Left ventricle myocardium inferior (tissue), 1 donor: ENCODE measurements at regions not wholly inside any gene's neighbourhood (a gene's known extent, or its start where the extent isn't known, plus 50 kb on each side); places are given as distances from the start of the nearest gene placed in this dataset.

Source experiments
- DNase-seq: peaks from one replicate; pipeline ENCODE4 v3.0.0-alpha.2; 2020
- H3K27ac ChIP-seq: fragments of 200-600 bp; replicated peaks from 2 replicates; pipeline ENCODE4 v1.8.0; 2021
- H3K27me3 ChIP-seq: fragments of 200-600 bp; 2 replicates; pipeline ENCODE4 v1.8.0; 2021; ENCODE audit warnings: low read depth
- H3K36me3 ChIP-seq: fragments of 200-600 bp; 2 replicates; pipeline ENCODE4 v1.8.0; 2021
- H3K4me1 ChIP-seq: fragments of 200-600 bp; 2 replicates; pipeline ENCODE4 v1.8.0; 2021
- H3K4me3 ChIP-seq: fragments of 200-600 bp; 2 replicates; pipeline ENCODE4 v1.8.0; 2021; ENCODE audit warnings: mild to moderate bottlenecking, moderate library complexity
- H3K9me3 ChIP-seq: fragments of 200-600 bp; replicated peaks from 2 replicates; pipeline ENCODE4 v1.8.0; 2021
- intact Hi-C: fragments of 100-400 bp; cut with micrococcal nuclease; formaldehyde crosslinking; loops from one replicate; pipeline ENCODE4 v1.11.0; 2022
- TF ChIP-seq, protein P1 (sequence below): fragments of 200-600 bp; IDR thresholded peaks from 2 replicates; pipeline ENCODE4 v1.8.0; 2021; ENCODE audit warnings: antibody characterized with exemption, mild to moderate bottlenecking, borderline replicate concordance
- donor health status: DM: no; HTN: yes; CAD: no; lungs with severe emphysema.

DNA sequence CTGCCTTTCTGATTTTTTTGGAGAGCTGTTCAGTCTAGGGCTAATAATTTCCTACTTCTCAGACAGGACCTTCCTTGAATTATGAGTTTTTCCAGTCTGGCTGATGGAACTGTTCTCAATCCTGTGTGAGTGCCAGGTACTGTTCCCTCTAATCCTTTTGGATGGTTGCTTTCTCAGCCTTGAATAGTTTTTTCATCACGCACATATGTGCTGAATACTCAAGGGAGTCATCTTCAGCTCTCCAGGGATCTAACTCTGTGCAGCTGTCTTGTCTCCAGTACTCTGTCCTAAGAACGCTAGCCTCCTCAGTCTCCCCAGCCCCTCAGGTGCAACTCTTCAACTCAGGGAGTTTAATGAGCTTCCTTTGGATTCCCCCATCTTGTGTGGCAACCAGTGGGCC, 93.2 kb downstream of the GASK1B start:
- intact Hi-C loops, result no loop called here
- Histone ChIP-seq H3K9me3 (no peaks in the 10 kb centered on the region), H3K27me3 (no peaks in the 10 kb centered on the region), H3K4me3 (no peak overlapping the region), H3K27ac (peak overlapping the region; percentile 53), H3K4me1 (peaks cover 9% of the 10 kb centered on the region), H3K36me3 (no peaks in the 10 kb centered on the region)
- DNase-seq, result no peak
- TF ChIP-seq, protein P1, sequence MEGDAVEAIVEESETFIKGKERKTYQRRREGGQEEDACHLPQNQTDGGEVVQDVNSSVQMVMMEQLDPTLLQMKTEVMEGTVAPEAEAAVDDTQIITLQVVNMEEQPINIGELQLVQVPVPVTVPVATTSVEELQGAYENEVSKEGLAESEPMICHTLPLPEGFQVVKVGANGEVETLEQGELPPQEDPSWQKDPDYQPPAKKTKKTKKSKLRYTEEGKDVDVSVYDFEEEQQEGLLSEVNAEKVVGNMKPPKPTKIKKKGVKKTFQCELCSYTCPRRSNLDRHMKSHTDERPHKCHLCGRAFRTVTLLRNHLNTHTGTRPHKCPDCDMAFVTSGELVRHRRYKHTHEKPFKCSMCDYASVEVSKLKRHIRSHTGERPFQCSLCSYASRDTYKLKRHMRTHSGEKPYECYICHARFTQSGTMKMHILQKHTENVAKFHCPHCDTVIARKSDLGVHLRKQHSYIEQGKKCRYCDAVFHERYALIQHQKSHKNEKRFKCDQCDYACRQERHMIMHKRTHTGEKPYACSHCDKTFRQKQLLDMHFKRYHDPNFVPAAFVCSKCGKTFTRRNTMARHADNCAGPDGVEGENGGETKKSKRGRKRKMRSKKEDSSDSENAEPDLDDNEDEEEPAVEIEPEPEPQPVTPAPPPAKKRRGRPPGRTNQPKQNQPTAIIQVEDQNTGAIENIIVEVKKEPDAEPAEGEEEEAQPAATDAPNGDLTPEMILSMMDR, result no peak

DNA sequence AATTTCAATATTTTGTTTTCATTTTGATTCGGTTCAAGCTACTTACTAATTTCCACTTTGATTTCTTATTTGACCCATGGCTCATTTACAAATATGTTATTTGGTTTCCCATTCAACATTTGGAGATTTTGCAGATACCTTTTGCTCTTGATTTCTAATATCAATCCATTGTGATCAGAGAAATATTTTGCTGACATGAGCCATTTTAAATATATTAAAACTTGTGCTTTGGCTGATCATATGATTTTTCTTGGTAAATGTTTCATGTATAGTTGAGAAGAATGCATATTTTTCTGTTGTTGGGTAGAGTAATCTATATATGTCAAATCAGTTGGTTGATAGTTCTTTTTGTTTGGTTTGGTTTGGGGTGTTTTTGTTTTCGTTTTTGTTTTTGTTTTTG, 95.0 kb downstream of the GASK1B start:
- no peaks in the 10 kb centered on the region for H3K9me3 ChIP-seq
- no peak overlapping the region for H3K27ac ChIP-seq
- H3K4me3 ChIP-seq, result no peak overlapping the region
- no peaks in the 10 kb centered on the region for H3K27me3 ChIP-seq
- no peak for DNase-seq
- peaks cover 9% of the 10 kb centered on the region for H3K4me1 ChIP-seq
- intact Hi-C loops, result no loop called here
- TF ChIP-seq, protein P1, result no peak
- H3K36me3 ChIP-seq, result no peaks in the 10 kb centered on the region

DNA sequence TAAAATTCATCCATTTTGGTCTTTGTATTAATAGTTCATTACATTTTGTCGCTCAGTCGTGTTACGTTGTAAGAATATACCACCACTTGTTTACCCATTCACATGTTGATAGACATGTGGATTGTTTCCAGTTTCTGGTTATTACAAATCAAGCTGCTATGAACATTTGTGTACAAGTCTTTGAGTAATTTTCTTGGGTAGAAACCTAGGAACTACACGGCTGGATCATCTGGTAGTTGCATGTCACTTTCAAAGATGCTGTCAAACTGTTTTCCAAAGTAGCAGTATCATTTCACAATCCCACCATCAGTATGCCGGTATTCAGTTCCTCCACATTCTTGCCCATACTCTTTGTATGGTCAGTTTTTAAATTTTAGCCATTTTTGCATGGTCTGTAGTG, 98.0 kb downstream of the GASK1B start:
- Histone ChIP-seq H3K4me1 (peaks cover 7% of the 10 kb centered on the region), H3K9me3 (no peaks in the 10 kb centered on the region), H3K36me3 (no peaks in the 10 kb centered on the region), H3K27me3 (no peaks in the 10 kb centered on the region), H3K4me3 (no peak overlapping the region), H3K27ac (no peak overlapping the region)
- TF ChIP-seq, protein P1, result no peak
- intact Hi-C loops, result no loop called here
- DNase-seq, result no peak

DNA sequence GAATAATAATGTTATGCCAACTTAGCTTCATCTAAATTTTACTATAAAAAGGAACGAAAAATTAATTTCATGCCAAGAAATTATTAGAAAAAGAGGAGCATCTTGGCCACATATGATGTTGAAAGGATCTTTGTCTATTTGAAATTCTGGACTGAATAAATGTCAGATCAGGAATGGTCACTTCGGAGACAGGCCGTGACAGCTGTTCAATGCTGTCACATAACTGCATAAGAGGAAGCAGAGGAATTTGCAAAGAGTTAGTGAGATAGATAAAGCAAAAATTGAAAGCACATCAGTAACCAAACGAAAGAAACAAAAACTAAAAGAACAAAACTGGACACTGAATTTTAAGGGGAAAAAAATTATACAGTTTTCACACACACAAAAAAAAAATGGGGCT, 100.9 kb downstream of the GASK1B start:
- intact Hi-C loops, result no loop called here
- no peaks in the 10 kb centered on the region for H3K9me3 ChIP-seq
- peaks cover 13% of the 10 kb centered on the region for H3K4me1 ChIP-seq
- H3K27ac ChIP-seq, result peak overlapping the region; percentile 25
- H3K27me3 ChIP-seq, result no peaks in the 10 kb centered on the region
- no peaks in the 10 kb centered on the region for H3K36me3 ChIP-seq
- TF ChIP-seq, protein P1, result no peak
- no peak overlapping the region for H3K4me3 ChIP-seq
- no peak for DNase-seq

DNA sequence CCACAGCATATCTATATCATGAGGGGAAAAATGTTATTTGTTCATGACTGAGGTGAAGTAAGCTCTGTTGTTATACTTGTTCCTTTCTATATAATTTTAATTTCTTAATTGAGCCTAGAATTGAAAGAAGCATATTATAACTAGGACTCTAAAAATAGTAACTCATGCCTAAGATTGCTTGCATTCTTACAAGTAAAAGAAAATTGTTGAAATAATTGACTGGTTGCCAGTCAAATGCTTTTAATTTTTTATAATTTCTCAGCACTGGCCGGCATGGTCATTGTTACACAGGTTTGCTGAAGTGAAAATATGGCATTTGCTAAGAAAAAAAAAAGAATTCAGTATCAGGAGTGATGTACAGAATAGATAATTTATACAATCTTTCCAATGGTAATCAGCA, 104.8 kb downstream of the GASK1B start:
- Histone ChIP-seq H3K4me1 (peaks cover 13% of the 10 kb centered on the region), H3K27me3 (no peaks in the 10 kb centered on the region), H3K4me3 (no peak overlapping the region), H3K9me3 (no peaks in the 10 kb centered on the region), H3K36me3 (no peaks in the 10 kb centered on the region), H3K27ac (no peak overlapping the region)
- DNase-seq, result no peak
- intact Hi-C loops, result no loop called here
- TF ChIP-seq, protein P1, result no peak

DNA sequence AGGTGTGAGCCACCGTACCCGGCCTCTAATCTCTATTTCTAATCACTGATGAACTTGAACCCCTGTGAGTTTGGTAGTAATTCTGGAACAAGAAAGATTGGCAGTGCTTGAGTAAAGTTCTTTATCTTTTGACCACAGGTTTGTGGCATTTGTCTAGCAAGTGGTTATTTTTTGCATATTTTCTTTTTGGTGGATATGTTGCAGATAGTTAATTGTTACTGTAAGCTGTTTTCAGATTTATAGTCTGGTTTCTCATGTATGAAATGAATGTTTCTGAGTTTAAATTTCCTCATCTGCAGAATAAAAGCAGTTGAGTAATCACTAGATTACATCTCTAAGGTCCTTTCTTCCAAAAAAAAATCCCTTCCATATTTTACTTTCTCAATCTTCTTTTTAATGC, 105.2 kb downstream of the GASK1B start:
- TF ChIP-seq, protein P1, result no peak
- Histone ChIP-seq H3K27ac (no peak overlapping the region), H3K4me3 (no peak overlapping the region), H3K27me3 (no peaks in the 10 kb centered on the region), H3K36me3 (no peaks in the 10 kb centered on the region), H3K9me3 (no peaks in the 10 kb centered on the region), H3K4me1 (peaks cover 13% of the 10 kb centered on the region)
- intact Hi-C loops, result no loop called here
- DNase-seq, result no peak
